HG03558 (cell line): ENCODE measurements at regions not wholly inside any gene's neighbourhood (a gene's known extent, or its start where the extent isn't known, plus 50 kb on each side); places are given as distances from the start of the nearest gene placed in this dataset.

Experiments used
- ATAC-seq: cut with Tn5 transposase; IDR thresholded peaks from one replicate; pipeline ENCODE4 v1.9.1; 2021; ENCODE audit warnings: moderate number of reproducible peaks; ENCODE audit not compliant: unreplicated experiment; ENCODE audit errors: extremely low read depth

- no peak for ATAC-seq
Measured at GRCh38 chr5:160507221-160507721, 85.6 kb downstream of the PTTG1 start.

DNA sequence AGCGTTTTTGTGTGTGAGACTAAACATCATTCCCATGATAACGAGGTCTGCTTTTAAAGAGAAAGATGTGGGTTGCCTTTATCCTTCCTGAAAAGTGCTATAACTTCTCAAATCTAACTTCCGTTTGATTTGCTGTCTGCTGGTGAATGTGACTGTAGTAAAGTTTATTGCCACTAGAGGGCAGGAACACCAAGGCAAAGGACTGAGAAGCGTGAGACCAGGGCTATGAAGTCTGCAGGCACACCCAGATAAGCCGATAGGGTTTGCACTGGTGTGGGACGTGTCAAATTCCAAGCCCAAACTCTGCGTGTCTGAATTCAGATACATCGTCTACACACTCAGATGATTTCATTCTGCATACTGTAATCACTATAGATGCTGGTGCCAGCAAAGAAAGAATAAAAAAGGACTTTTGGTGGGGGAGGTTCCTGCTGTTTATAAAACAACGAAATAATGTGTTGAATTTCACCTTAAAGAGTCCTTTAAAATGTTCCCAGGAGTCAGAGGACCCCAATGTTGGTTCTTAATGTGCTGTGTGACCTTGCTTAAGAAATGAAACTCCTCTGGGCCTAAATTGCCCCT lies 87.2 kb downstream of the PTTG1 start:
- peak; percentile 61 for ATAC-seq

- ATAC-seq = no peak
Measured at GRCh38 chr5:160511280-160511929, 89.8 kb downstream of the PTTG1 start.
